ENCODE measurements at regions not wholly inside any gene's neighbourhood (a gene's known extent, or its start where the extent isn't known, plus 50 kb on each side); places are given as distances from the start of the nearest gene placed in this dataset.
A peak's percentile ranks its signal among the peaks of the same experiment; 100 is the strongest.

DNA sequence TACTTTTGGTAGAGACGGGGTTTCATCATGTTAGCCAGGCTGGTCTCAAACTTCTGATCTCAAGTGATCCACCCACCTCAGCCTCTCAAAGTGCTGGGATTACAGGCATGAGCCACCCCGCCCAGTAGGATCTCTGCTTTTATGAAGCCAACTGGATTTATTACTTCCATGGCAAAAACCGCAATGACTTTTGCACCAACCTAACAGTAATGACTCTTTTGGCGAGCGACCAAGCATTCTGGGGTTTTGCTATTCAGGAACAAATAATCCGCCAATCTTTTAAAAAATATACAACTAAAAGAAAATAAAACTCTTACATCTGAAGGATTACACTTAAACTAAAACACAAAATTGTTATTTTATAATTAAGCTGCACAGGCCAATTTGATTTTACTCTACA is 260.6 kb downstream of the ZEB2 start:
- Histone ChIP-seq H4K20me1 (ENCODE audit: control insufficient read depth, insufficient read depth, insufficient read length) (no peaks in the 10 kb centered on the region), H3K27me3 (ENCODE audit: insufficient read depth, low read length) (no peaks in the 10 kb centered on the region), H3K79me2 (ENCODE audit: insufficient read depth, low read length) (no peaks in the 10 kb centered on the region), H3K9me3 (ENCODE audit: control insufficient read depth, low read depth, low read length) (peaks cover 5% of the 10 kb centered on the region), H3K56ac (ENCODE audit: insufficient read length, low read depth, low read length) (no peak overlapping the region), H3K4me1 (ENCODE audit: insufficient read depth, low read length) (no peaks in the 10 kb centered on the region; the same call in 1 of the 2 replicates), H2BK120ac (ENCODE audit: low read depth, low read length, poor library complexity, severe bottlenecking) (no peak overlapping the region), H4K91ac (ENCODE audit: insufficient read length, low read depth, low read length) (no peak overlapping the region), H4K5ac (ENCODE audit: insufficient read length, low read depth, low read length) (no peak overlapping the region), H2BK5ac (ENCODE audit: insufficient read length, low read length) (no peak overlapping the region), H3K27ac (ENCODE audit: insufficient read length, low read depth, low read length) (no peak overlapping the region), H2BK12ac (ENCODE audit: insufficient read length, low read depth, low read length) (no peak overlapping the region), H3K4ac (ENCODE audit: low read depth, low read length) (no peak overlapping the region), H3K23ac (ENCODE audit: insufficient read length, low read depth, low read length) (no peak overlapping the region), H3K18ac (ENCODE audit: insufficient read length, low read depth, low read length) (no peak overlapping the region), H4K8ac (replicated peaks; ENCODE audit: insufficient read length, low read depth, low read length) (no peak overlapping the region), H2BK20ac (ENCODE audit: low read depth, low read length, poor library complexity, severe bottlenecking) (no peak overlapping the region), H2AFZ (ENCODE audit: low read length) (no peak overlapping the region), H3K14ac (ENCODE audit: insufficient read depth, low read length) (no peak overlapping the region), H3K23me2 (ENCODE audit: insufficient read length, low read depth, low read length, poor library complexity, severe bottlenecking) (no peaks in the 10 kb centered on the region), H3K79me1 (ENCODE audit: insufficient read depth, low read depth, low read length, poor library complexity, severe bottlenecking) (no peaks in the 10 kb centered on the region), H3T11ph (ENCODE audit: low read length) (no peak overlapping the region), H2AK5ac (ENCODE audit: insufficient read length, low read length) (no peak overlapping the region), H3K9ac (ENCODE audit: extremely low read depth, insufficient read length, low read length) (no peak overlapping the region), H3K4me2 (ENCODE audit: insufficient read depth, insufficient read length, low read length) (no peak overlapping the region), H2BK15ac (ENCODE audit: low read depth, low read length) (no peak overlapping the region)
- peaks cover 7 to 12% of the 10 kb centered on the region in 2 experiments for H3K4me1 Mint-ChIP-seq
- no peak overlapping the region for H3K4me3 Mint-ChIP-seq
- DNase-seq = no peak
- no peaks in the 10 kb centered on the region for H3K27me3 Mint-ChIP-seq (ENCODE audit: low read depth)
- H3K27ac Mint-ChIP-seq = peak overlapping the region in 1 of 3 experiments; percentile 59; a peak in 2 of 7 replicates
- no CpG with 5 or more reads among the region's 6 CpGs for WGBS (ENCODE audit: extremely low coverage, insufficient read length, low lambda C conversion rate)
- H3K36me3 Mint-ChIP-seq (ENCODE audit: insufficient read depth in 1 of 3, low read depth in 3 of 3) = peaks cover 26 to 46% (median 38%) of the 10 kb centered on the region in 3 experiments
- H3K9me3 Mint-ChIP-seq = peaks cover 32 to 40% of the 10 kb centered on the region in 2 experiments
- no peak for TF ChIP-seq CTCF (conservative IDR thresholded peaks at IDR 0.05)

All from H9 (cell line).